HG02973 (cell line): ENCODE measurements at regions not wholly inside any gene's neighbourhood (a gene's known extent, or its start where the extent isn't known, plus 50 kb on each side); places are given as distances from the start of the nearest gene placed in this dataset.

Source experiments
- ATAC-seq: cut with Tn5 transposase; IDR thresholded peaks from one replicate; pipeline ENCODE4 v1.9.1; 2021; ENCODE audit warnings: moderate library complexity; ENCODE audit not compliant: unreplicated experiment

DNA sequence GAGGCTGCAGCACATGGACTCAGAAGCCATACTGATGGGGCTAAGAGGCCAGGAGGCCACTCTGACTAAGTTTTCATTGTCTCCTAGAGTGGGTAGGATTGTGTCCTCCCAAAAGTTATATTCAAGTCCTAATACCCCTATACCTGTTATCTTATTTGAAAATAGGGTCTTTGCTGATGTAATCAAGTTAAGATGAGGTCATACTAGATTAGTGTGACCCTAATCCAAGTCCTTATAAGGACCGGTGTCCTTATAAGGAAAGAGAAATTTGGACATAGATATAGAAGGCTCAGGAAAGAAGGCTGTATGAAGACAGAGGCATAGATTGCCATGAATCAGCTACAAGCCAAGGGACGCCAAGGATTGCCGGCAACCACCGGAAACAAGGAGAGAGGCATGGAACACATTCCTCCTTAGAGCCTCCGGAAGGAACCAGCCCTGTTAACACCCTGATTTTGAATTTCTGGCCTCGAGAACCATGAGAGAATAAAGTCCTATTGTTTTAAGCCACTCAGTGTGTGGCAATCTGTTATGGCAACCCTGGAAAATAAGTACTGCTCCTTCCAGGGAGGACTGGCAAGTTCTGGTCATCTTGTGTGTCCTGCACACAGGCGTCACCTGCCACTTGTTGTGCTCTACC lies 157.0 kb downstream of the EMX2 start:
- no peak for ATAC-seq

DNA sequence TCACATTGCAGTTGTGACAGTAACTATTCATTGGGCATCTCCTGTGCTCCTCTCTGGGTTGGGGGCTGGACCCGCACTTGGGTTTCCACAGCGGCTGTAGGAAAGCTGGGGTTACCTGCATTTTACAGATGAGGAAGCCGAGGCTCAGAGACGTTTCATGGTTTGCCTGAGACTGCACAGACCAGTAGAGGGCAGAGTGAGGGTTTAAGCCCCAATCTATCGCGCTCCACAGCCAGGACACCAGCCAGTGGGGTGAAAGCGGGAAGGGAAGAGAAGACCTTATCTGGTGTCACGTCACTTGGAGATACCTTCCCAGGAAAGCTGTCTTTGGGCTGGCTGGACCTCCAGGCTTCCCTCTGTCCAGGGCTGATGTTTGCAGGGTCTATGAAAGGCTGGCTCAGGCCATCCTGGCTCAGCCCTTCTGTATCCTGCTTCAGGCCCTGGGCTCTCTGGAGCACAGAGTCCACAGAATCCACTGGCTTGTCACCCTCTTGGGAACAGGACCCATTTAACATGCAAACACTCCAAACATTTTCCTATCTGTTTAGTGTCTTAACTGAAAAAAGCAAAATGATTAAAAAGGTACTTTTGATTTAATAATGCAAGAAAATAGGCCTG lies 167.7 kb downstream of the EMX2 start:
- no peak for ATAC-seq

DNA sequence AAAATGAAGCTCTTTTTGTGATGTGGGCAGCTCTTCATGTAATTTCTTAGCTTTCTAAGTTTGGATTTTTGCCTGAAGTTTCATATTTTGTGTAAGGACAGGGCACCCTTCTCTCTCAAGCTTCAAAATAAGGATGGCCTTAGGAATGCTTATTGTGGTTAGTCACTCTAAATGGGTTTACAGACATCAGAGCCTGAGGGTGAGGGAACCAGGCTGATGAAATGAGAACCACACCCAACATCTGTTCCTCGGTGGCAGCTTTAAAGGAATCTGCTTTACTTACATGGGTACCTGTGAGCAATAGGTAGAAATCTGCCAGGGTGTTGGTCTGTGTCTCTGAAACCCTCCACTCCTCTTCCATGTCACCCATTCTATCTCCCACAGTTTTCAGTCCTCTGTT lies 174.3 kb downstream of the EMX2 start:
- ATAC-seq = no peak

DNA sequence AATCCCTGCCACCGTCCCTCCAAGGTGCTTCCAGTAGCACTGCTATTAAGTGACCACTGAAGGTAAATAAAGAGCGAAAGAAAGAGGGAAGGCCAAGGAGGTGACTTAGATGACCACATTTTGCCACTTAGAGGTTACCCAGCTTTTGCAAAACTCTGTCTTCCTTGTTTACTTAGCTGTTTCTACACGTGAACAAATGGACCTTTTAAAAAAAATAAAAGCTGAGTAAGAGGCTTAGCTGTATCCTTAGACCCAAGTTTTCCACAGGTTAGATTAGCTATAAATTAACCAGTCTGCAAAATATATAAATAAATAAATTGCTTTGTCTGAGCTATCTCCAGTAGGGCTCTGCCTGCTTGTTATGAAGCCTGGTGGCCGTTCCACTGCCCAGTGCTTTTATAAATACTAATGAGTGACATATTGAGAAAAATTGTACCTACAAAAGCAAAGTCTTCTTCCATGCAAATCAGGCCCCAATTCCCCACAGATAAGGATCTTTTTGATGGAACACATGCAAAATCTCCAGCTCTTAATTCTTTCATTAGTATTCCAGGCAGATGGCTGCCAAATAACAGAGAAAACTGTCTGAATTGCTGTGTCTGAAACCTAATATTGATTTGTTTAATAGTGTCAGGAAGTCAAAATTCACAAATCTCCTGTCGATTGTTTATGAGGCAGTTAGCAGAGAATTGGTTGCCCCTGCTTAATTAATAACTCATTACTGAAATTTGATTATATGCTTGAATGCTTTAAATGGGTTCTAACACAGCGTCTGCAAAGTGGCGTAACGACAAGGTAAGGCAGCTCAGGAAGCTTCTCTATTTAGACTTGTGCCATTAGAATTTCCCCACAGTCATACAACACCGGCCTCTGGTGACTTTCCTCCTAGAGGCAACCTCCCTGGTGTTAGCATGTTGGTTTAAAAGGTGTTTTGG lies 176.7 kb downstream of the EMX2 start:
- no peak for ATAC-seq

DNA sequence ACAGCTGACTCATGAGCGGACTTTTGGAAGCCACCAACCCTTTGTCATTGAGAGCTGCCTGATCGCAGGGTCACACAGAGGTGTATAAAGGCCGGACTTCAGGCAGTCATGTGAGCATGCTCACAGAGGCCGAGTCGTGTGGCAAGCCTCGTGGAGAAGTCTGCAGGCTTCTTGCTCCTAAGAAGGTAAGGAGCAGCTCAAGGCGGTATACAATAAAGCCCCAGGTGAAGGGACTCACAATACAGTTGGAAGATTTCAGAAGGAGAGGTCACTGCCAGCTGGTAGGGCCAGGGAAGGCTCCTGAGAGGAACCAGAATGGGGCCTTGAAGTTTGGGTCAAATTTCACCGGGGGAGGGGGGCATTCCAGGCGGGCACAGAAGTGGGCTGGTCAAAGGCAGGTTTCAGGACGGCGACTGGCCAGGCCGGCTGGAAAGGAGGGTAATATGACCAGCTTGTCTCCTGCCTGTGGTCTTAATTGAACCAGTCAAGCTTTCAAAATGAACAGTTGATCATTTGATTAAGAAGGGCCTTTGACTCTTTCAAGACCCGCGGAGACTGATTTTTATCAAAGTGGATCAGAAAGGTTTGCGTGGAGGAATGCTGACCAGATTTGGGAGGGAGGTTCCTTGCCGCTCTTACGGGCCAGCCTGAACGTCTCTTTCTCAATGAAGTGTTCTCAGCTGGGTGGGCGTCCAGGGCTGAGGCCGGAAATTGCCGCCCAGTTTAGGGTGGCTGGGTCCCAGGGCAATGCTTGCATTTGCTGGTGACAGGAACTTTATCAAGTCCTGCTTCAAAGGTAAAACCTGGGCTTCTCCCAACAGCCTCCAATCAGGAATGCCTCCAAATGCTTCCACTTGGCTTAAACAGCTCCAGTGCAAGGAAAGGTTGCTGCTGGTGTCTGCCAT lies 178.6 kb downstream of the EMX2 start:
- no peak for ATAC-seq

DNA sequence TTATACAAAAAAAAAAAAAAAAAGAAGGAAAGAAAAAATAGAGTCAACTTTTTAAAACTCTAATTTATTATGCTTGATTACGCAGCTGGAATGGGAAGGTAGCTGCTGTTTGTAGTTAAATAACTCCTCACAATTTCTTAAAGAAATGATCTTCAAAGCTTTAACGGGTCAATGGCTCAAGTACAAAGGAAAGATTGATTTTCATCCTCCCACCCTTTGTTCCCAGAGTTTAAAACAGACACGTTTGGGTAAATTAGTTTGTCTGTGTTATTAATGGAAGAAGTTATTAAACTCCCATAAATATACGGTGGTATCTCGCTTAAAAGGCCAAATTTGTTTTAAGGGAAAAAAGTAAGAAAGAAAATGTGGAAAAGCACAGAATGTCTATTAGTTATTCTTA lies 179.3 kb downstream of the EMX2 start:
- ATAC-seq = no peak

DNA sequence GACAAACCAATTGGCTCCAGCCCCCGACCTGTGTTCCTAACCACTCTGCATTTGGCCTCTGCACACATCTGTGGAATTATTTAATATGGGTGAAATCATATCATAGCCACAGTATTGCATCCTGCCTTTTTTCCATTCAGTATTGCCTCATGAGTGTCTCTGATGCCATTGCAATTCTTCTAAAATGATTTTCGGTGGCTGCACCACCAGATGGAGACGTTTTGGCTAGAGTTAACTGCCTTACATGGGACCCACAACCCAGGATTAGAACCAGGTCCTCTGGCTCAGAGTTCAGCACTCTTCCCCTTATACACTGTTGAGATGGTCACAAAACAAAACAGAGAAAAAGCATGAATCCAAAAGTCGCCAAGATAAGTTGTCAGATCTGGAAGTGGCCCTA lies 180.8 kb downstream of the EMX2 start:
- ATAC-seq = no peak

DNA sequence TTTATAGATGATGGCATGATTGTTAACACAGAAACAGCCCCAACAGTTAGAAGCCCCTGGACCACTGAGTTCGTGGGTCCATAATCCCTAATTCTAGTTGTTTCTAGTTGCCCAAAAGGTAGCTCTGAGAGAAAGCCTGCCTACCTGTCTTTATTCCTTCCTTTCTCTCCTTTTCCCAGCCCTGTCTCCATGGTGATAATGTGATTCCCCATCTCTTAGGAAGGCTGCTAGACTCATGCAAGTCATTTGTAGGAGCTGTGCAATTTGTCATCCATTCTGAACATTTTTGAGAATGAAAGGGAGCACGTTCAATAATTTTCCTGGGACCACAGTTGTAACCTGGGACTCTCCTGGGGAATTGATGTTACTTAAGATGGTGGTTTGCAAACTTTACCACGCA lies 183.4 kb downstream of the EMX2 start:
- no peak for ATAC-seq

DNA sequence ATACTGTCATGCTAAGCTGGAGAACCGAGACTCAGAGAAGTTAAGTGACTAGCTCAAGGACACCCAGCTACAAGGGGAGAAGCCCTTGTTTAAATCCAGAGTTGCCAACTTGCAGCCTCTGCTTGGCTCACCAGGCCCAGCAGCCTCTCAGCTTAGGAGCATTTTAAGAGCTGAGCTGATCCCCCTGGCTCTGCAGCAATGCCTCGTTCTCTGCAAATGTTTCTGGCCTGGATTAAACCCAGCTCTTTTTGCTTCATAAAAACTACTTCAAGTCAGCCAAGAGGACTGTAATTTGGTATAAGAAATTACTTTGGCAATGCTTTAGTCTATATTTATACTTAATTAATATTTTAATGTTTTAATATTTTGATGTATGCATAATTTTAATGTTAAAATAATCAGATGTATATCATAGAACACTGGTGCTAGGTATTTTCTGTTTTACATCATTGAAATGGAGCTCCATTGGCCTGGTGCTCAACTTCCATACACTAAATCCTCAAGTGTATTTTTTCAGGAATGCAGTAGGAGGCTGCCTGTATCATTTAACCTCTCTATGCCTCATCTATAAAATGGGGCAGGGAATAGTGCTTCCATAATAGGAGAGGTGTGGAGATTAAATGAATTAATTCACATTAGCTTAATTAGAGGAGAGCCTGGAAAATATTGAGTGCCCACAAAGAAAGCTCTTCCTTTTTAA lies 184.2 kb downstream of the EMX2 start:
- ATAC-seq = no peak

DNA sequence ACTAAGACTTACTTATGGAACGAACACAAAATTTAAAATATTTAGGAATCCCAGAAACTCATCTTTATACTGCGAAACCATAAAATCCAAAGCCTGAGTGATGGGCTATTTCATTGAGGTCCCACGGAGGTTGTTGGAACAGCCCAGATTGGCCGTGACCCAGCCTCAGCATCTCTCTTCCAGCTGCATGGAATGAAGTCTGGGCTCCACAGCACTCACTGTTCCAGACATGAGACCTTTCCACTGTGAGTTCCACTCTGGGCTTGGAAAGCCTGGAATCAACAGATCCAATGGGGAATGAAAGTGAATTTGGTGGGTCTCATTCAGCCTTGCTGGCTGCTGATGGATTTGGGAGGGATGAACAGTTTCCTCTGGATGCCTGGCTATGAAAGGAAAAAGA lies 184.9 kb downstream of the EMX2 start:
- no peak for ATAC-seq

DNA sequence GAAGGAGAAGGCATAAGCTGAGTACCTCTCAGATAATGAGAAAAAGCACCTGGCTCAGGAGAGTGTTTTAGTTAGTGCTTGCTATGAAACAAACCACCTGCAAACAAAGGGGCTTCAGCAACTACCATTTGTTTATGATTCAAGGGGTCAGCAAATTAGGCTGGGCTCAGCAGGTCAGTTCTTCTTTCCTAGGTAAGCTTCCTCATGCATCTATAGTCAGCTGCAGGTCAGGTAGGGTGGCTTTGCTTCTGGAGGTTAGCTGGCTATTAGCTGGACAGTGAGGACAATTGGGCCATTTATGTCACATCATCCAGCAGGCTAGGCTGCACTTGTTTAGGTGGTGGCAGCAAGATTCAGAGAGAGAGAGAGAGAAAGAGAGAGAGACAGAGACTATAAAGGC lies 185.5 kb downstream of the EMX2 start:
- ATAC-seq = no peak

DNA sequence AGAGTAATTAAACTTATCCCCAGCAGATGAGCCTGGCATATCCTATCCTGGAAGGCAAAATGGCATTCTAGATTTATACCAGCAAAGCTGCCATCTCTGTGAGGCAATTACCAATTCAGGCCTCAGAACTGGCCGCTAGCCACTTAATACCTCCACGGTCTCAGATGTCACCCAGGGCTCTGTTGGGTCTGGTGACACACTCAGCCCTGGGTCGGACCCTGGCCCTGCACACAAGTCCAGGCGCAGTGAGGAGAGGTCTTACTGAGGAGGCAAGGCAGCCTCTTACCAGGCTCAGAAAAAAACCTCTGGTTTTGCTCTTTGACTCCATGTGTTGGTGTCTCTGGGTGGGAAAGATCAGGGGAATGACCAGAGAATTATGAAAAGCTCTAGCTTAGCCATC lies 186.6 kb downstream of the EMX2 start:
- ATAC-seq = no peak

DNA sequence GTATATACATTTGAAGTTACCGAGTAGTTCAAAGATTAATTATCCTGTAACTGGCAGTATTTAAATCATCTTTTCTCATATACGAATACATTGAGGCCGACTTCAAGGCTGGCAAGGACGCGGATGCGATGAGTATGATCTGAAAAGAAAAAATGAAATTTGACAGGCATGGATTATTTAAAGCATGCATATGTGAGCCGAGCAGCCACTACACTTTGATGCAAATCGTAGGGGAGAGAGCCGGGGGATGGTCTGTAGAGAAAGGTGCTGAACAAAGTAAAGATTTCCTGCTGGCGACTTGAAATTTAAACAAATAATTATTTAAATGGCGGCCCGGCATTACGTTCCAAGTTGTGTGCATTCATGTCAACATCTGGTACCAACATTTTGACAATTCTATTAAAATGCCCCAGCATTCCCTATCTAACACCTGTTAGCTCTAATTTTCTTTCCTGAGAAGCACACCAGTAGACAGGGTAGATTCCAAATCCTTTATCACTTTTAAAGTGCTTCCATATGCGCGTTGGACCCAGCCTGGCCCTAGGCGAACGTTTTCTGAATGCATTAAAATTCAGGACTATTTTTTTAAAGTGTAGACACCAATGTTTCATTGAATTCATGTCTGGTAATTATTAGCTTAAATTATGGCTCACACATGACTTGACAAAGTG lies 188.7 kb downstream of the EMX2 start:
- ATAC-seq = no peak

DNA sequence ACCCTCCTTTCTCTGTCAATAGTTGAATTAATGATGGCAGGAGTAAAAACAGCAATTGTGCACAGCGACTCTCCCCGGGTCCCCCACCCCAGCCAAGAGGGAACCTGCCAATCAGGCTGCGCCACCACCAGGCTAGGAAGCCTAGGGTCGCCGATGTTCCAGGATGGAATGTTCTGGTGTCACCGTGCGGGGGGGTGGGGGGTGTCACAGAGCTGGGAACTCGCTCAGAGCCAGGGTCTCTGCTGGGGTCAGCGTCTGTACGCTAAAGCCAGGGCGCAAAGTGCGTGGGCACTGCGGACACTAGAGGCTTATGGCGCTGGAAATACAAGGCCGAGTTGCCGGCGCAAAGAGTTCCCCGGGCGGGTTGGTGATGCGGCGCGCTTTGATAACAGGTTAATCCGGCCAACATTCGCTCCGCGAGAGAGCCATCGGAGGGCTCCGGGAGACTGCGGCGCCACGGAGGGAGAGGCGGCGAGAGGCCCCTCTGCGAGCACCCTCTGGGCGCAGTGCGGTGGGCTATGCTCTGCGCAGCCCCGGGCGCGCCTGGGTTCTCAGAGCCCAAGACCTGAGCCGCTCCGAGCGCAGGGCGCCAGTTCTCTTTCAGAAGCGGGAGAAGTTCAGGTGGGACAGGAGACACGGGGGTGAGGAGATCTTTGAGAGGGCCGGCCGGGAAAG lies 192.3 kb downstream of the EMX2 start:
- no peak for ATAC-seq

DNA sequence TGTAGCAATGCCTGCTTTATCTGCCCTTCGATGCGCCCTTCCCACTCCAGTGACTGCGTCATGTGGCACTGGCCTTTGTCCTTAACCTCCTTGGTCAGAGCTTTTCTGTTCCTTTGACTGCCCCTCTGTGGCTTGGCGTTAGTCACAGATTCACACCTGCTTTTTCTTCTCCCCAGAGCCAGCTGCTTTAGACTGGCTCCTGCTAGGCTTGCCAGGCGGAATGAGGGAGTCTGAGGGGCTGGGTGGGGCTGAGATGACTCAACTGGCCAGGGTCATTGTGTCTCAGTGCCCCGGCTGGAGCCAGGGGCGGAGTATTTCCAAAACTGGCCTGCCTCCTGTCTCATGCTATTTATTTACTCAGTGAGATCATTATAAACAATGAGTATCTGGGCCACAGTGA lies 194.1 kb downstream of the EMX2 start:
- no peak for ATAC-seq

DNA sequence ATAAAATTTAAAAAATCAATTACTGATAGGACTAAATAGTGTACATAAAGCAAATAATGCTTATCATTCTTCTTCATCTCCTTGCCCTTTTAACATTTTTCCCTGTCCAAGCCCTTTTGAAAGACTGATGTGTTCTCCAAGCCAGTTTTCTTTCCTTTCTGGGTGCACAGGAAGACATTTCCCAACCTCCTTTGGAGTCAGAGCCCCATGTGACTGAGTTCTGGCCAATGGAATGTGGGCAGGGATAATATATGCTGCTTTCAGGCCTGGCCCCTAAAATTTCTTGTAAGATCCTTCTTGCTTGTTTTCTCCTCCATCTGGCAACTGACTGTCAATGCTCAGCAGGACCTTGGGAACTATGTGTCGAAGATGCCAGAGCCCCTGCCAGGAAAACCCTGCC lies 197.5 kb downstream of the EMX2 start:
- no peak for ATAC-seq

DNA sequence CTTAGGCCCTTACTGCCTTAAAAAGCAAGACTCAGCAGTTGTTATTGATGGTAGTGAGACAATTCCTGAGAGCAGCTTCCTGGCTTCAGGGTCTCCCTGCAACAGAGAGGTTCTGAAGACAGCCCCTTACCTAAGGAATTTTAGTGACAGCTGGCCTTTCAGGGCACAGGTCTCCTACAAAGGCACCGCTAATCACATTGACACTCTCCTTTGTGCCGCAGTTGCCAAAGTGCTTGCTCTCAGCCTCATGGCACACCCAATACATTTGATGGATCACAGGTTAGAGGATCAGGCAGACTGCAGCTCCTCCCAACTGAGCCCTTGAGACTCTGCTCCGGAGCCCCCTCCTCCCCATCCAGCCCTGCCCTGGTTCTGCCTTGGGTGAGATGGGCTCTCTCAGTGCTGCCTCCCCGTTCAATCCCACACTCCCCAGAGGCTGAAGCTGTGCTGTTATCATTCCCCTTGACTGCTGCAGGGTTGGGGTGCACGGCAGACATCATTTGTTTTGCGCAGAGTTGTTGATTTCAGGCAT lies 198.2 kb downstream of the EMX2 start:
- ATAC-seq = no peak

DNA sequence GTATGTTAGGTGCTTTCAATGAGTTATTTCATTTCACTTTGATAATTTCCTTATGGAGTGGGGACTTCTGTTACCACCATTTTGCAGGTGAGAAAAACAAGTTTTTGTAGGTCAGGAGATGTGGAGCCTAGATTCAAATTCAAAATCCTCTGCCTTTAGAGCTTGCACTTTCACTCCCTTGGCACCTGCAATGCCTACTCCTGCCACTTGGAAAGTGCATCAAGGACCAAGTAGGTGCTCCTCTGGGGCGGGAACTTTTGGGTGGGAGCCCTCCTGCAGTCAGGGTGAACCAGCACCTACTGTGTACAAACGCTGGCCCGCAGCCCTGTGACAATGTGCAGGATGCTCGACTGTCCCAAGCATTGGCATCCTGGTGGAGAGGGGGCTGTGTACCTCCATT lies 199.0 kb downstream of the EMX2 start:
- ATAC-seq = no peak

DNA sequence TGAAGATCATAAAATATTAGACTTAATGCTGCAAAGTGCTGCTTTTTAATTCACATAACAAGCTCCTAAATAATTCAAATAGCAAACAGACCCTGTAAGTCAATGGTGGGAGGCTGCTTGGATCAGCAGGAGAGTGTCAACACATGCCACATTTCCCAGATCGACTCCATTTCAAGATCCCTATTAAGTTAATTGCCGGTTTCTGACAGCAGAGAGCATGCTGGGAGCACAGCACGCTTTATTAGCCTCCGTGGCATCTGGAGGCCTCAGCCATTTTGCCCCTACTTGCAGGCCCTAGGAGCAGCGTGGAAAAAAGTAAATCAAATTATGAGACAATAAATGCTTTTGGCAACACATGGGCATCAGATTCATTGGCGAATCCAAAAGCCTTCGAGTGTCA lies 201.0 kb downstream of the EMX2 start:
- no peak for ATAC-seq
